GM12873 (cell line): ENCODE measurements at regions not wholly inside any gene's neighbourhood (a gene's known extent, or its start where the extent isn't known, plus 50 kb on each side); places are given as distances from the start of the nearest gene placed in this dataset.

ENCODE experiments used
- CTCF ChIP-seq: IDR thresholded peaks from 2 replicates; pipeline ENCODE4 v1.5.1; 2012; ENCODE audit warnings: low read depth, mild to moderate bottlenecking, moderate library complexity, low read length, control low read depth; ENCODE audit not compliant: insufficient read depth; ENCODE audit errors: missing control alignments

GRCh38 chr3:102302020-102302419, 132.8 kb upstream of the ZPLD1 start:
- TF ChIP-seq CTCF = no peak

GRCh38 chr3:102304550-102304949, 130.3 kb upstream of the ZPLD1 start:
- TF ChIP-seq CTCF = no peak

GRCh38 chr3:102307442-102307841, 127.4 kb upstream of the ZPLD1 start:
- no peak for TF ChIP-seq CTCF

- no peak for TF ChIP-seq CTCF
These were observed 105.7 kb upstream of the ZPLD1 start for GRCh38 chr3:102329066-102329465.

- TF ChIP-seq CTCF = no peak
These were observed 105.3 kb upstream of the ZPLD1 start for GRCh38 chr3:102329561-102329960.

- no peak for TF ChIP-seq CTCF
These were observed 102.6 kb upstream of the ZPLD1 start for GRCh38 chr3:102332205-102332604.

- no peak for TF ChIP-seq CTCF
These were observed 101.9 kb upstream of the ZPLD1 start for GRCh38 chr3:102332934-102333333.
